GM20431 (cell line): ENCODE measurements at regions not wholly inside any gene's neighbourhood (a gene's known extent, or its start where the extent isn't known, plus 50 kb on each side); places are given as distances from the start of the nearest gene placed in this dataset.

Experiments
- in situ Hi-C: fragments of 300-500 bp; cut with MseI, MboI; formaldehyde crosslinking; loops from one replicate; pipeline ENCODE4 v1.15.0; 2020; ENCODE audit warnings: low sequenced_read_pairs; ENCODE audit not compliant: unreplicated experiment

DNA sequence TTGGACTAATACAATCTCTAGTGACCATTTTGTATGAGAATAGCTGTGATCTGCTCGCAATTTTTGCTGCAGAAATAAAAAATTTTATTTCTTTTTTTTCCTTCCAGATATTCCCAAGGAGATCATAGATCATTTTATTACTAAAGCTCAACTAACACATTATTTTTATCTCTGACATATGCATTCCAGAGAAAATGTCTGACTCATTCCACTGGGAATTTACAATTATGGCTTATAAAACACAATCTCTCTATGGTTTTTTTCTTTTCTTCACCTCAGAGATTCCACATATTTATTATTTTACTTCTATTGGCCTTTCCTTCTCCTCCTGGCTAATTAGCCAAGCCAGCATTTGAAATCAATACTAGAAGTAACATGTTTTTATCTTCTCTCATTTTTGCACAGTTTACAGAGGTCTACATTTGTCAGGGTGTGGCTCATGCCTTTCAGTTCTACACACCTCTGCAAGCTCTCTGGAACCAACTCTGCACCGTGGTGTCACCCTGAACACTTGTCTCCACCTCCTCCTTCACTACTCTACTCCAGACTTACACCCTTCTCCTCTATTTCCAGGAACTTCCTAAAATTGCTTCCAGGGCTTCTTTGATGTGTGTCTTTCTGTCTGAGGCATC lies 59.8 kb upstream of the GPM6A start:
- in situ Hi-C loops = no loop called here

DNA sequence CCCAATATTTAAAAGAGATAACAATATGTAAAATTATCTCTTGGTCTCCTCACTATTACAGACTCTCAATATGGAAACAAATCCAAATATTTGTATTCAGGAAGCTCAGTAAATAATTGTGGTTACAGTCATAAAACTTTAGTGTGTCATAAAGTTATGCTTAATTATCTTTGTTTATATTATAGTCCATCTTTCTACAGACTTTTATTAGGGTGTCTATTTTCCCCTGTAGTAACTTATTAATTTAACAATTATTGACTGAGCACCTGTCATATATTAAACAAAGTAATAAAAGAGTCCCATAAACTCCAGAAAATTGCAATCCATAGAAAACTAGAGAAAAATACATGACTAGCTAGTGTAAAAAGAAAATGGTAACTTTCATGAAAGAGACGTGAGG lies 61.6 kb upstream of the GPM6A start:
- in situ Hi-C loops = no loop called here

DNA sequence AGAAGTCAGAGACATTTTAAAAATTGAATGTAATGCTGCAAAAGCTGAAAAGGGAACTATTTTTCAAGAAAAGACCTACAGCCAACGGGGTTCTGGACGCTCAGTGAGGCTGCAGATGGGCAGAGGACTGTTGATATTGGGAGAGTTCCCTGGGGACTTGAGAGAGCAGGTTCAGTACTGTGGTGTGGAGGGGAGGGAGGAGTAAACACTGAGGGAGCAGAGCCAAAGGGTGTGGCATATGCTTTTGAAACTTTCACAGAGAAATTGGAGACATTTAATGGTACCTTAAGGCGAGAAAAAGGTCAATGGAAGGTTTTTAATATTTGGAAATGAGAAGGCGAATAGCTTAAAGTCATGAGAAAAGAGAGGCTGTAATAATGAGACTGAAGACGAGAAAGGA lies 62.2 kb upstream of the GPM6A start:
- in situ Hi-C loops = no loop called here

DNA sequence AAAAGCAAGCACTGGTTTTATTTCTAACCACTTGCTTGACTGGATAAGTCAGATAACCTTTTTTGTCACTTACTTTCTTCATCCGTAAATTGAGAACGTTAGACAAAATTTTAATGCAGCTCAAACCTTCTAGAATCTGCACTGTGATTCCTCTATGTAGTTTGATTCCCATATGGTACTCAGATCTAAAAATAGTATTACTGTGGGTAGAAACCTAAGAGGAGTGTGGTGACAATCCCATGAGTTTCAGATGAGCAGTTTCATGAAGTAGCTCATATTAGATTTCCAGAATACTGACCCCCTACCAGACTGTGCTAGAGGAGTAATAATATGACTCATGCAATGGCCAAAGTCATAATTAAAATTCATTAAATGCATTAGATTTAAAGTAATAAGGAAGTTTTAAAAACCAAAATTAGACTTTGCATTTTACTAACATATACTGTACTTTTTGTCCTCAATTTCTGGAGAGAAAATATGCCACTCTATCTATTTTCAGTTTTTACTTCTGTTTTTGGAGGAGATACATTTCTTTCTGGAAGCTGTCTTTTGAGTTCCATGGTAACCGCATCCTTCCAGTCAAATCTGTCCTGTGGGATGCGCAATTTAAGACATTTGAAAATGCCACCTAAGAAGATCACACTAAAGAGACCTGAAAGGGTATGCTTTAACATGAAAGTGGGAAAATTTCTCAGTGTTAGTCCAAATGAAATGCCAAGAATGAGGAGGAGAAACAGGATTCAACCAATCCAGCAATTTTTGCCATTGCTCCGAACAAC lies 64.1 kb upstream of the GPM6A start:
- in situ Hi-C loops = no loop called here

DNA sequence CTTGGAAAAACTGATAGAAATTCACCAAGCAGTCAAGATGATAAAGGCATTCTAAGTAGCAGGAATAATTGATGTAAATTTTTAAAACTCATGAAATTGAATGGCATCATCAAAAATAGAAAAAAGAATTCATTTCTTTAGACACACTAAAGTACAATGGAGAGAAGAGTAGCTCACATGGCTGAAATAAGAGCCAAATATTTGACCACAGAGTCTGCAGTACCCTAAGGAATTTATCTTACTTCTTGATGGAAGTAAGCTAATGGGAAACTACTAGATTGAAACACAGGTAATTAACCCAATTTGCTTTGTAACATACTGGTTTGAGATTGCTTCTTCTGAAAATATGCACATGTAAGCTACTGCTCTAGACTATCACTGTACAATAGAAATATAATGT lies 70.8 kb upstream of the GPM6A start:
- in situ Hi-C loops = no loop called here

DNA sequence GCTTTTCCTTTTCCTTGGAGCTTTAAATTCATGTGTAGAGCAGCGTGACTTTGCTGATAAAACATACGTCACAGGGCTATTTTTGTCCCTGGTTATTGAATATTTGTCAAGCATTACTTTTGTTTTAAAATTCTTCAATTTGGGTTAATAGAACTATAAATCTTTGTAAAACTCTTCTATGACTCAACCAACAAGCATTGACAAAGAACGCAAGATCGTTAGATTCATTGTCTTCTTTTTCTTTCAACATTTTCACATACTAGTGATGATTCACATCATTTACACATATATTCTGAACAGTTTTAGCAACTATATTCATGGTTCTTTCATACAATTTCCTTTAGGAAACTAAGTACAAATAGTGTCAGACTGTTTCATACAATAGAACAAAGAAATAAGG lies 72.0 kb upstream of the GPM6A start:
- in situ Hi-C loops = no loop called here

DNA sequence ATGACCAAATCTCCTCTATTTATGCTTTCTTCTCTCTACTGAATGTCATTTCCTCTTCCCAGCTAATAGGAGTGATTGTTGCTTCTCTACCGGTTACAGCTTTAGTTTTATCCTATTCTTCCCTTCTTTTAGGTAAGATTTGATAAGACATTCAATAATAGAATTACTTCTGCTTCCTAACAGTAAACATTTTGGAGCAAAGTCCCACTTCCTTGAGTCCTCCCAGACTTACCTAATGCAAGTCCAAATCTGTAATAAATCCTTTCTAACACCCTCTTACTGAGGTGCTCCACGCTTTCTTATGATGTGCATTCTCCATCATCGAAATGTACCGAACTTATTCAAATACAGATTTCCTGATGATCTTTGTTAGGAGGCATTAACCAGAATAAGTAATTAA lies 79.2 kb upstream of the GPM6A start:
- in situ Hi-C loops = no loop called here

DNA sequence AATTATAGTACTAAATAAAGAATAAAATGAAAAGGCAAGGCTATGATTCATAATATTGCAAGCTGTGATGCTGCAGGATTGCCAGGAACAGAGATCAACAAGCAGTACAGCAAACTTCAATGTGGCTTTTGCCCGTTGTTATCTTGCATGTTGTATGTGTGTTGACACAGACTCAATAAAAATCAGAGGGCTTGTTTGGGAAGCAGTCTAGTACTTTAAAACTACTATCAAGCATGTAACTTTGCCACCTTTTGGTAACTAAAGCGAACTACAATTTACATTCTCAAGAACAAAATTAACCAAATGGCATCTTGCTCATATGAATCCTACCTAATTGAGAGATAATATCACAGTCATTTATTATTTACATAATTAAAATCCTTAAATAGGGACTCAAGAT lies 79.8 kb upstream of the GPM6A start:
- in situ Hi-C loops = no loop called here

DNA sequence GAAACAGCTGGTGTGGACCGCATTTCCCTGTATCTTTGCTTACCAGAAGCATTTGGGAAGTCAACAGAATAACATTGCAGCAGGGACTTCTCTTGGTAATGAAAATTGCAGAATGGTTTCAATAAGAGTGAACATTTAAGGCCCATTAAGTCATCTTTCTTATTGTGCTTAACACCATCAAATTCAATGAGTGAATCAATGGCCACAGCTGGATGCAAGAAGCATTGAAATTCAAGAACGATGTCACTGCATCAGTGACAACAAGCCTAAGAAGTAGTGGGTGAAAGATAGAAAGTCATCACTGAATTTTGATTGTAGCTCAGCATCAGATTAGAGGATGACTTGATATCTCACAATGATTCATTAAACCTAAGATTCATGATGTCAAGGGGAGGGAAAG lies 93.9 kb upstream of the GPM6A start:
- in situ Hi-C loops = no loop called here

DNA sequence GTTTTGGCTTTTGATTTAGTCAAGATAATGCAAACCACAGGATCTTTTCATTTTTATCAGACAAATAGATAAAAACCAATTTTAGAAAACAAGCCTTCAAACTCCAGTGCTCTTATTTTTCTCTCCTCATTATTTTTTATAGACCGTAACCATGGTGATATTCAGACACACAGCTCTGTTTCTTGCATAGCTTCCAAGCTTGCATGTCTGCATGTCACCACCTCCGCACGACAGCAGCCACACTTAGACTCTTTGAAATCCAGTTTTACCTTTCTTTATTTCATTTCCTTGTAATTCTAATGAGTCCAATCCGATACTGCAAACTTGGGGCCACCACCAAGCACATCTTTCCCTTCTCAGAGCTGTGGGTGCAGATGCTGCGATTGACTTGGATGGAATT lies 94.3 kb upstream of the GPM6A start:
- in situ Hi-C loops = no loop called here

DNA sequence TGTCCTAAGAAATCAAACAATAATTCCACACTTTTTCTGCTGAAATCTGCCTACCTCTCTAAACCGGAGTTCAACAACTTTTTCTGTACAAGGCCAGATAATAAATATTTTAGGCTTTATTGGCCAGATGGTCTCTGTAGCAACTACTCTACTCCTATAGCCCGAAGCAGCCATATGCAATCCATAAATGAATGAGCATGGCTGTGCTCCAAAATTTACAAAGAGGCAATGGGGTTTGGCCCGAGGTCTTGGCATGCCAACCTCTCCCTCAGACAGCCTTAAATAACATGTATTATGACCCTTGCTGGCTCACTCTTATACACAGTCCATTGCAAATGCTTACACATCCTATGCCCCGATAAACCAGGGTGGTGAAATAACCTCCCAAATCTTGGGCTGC lies 98.6 kb upstream of the GPM6A start:
- in situ Hi-C loops = no loop called here

DNA sequence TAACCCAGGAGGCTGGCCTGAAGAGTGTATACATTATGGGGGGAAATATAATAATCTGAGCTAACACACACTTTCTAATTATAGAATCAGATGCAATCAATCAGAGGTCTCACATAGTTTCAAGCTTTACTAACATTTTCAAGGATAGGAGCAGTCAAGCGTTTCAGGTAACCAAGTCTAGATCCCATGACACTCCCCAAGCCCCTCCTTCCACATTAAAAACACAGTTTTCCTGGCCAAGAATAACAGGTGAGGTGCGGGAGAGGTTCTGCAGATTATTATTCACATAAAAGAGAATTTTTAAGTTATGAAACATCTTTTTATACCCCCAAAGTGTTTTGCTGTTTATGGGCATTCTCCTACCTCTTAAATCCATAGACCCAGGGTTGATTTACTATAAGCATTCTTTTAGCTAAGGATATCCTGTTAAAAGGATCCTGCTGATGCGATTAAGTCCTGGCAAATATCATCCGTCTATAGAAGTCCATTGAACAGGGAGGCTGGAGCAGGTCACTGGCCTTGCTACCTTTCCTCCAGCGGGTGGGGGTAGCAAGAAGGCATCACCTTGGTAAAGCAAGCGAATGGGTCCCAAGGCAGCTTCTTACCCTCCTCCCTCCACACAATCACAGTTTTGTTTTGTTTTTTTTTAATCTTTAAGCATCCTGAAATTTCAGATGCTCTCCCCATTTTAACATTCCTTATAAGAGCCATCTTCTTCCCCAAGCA lies 104.7 kb upstream of the GPM6A start:
- in situ Hi-C loops = no loop called here

DNA sequence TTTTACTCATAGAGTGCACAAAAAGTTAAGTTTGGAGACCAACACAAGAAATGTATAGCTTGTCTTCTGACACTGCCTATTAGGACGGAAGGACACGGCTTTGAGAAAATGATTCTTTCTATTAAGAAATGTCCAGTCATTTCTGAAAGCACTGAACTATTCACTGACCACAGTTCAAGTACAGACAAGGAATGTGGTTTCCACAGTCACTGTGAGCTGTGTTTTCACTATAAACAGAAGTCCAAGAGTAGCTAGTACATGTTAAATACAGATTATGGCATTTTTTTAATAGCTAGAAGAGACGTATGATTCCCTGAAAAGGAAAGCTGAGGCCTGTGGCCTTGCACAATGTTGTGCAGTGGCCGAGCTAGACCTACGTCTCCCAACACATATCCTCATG lies 115.1 kb upstream of the GPM6A start:
- in situ Hi-C loops = no loop called here

DNA sequence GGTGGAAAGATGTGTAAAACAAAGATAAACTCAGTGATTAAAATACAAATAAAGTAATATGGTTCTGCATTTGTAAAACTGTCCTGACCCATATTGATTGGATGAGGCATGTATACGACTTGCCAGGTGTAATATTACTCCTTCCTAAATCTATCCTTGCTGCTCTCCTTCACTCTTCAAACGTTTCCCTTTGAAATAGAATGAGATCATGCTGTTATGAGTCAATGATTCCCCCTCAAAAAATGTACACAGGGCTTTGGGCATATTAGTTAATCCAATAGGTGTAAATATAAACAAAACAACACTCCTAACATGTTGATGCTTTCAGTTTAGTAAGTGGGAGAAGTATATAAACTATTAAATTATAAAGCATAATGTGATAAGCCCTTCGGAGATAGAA lies 117.4 kb upstream of the GPM6A start:
- in situ Hi-C loops = no loop called here

DNA sequence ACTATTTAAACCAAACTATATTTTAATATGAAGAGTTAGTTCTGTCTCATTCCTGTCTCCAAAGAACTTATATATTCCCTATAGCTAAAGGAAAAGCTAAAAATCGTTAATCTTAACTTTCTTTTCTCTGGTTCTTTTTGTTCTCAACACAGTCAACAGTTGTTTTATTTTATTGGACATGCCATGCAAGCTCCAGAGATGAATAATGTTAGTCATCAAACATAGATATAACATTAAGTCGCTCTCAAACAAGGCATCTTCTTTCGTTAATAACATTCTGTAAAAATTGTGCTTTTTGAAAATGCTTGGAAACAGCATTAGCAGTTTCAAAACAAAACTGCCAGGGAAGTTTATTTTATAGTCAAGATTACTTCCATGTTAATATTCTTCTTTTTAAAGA lies 117.9 kb upstream of the GPM6A start:
- in situ Hi-C loops = no loop called here

DNA sequence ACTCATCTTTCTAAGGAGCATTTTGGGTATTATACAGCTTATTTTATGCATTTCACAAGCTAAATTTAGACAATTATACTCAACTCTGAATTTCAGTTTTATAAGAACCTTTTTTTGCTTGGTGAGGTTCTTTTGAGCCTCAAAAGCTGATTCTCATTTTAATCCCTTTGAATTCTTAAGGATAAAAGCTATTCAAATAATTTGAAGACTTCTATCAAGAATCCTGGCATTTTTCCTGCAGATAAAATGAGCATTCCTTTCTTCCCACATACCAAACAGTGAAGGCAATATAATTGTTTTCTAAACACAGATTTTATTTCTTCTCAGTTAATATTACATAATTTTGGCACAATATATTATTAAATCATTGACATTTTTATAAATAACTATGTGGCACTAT lies 118.4 kb upstream of the GPM6A start:
- in situ Hi-C loops = no loop called here

DNA sequence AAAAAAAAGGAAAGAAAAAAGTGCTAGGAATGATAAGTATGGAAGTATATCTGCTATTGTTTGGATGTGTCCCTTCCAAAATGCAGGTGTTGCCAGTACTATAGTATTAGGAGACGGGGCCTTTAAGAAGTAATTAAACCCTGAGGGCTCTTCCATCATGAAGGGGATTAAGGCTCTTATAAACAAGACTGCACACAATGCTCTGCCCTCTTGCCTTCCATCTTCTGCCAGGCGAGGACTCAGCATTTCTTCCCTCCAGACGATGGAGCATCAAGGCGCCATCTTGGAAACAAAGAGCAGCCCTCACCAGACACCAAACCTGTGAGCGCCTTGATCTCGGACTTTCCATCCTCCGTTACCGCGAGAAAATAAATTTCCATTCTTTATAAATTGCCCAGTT lies 120.1 kb upstream of the GPM6A start:
- in situ Hi-C loops = no loop called here

DNA sequence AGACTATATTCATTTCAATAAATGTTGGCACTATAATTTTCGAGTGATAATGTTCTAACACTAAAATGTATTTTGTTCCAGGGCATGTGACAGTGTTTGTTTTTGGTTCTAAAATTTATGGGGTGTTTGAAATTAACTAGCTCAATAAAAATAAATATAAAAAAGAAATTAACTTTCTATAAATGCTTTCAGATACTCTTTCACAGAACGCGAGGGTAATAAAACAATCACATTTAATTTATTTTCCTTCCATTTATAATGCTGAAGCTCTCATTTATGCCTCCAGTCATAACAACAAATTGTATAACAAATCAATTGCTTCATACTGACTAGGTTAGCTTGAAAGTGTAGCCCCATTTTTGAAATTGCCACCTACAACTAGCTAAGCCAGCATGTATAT lies 122.4 kb upstream of the GPM6A start:
- in situ Hi-C loops = no loop called here

DNA sequence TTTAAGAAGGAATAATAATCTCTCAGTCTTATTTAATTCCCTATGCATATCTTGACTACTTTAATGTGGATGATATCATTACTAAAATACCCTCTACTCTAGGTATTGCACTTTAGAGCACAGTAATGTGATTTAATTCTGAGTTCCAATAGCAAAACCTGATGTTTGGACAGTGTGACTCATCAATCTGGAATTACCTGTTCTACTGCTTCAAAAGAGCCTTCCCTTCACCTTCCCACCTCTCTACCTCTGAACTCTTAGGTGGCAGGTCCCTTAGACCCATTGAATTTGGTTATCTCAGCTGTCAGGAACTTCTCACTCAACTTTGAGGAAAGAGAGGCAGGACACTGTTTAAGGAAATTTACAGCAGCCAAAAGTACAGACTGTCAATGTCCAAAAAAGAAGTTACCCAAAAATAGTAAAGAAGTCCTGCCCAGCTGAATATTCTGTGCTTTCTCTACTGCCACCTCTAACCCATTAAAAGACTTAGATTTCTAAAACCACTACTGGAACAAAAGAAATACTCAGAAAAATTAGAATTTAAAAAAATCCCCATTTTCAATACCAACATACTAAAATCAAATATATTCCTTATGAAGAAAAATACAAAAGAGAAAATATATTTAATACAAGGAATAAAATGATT lies 123.1 kb upstream of the GPM6A start:
- in situ Hi-C loops = no loop called here

DNA sequence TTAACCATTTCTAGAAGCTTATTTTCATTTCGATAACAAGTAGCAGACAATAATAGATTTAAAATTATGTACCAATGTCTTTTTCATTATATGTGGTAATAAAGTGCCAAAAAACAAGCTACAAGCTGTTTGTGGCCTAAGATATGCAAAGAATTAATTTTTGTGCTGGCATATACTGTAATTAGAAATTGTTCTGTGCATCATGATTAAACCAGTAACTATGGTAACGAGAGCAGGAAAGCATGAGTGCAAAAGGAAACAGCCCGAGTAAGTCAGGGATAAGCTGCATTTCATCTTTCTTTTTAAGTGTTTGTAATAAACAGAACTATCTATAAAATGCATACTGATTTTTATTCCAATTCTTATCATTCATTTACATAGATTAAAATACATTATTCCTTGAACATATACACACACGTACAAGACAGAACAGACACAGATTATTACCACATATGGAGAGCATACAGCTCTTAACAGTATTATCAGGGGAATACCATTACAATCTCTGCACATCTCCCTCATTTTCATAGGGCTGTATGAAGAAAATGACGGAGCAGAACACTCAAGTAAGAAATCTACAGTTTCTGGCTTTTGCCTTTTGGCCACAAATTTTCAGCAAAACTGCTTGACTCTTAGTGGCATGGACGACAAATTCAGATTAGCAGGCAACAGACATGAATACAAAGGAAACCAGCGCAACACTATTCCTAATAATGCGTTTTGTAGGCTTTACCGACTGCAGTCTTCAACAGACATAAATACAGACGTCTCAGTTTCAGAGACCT lies 121.3 kb upstream of the WDR17 start:
- in situ Hi-C loops = loop anchor here (10.0 kb wide), 1 partner anchor 400 kb away; no protein-coding TSS in a partner anchor
